ENCODE measurements at regions not wholly inside any gene's neighbourhood (a gene's known extent, or its start where the extent isn't known, plus 50 kb on each side); places are given as distances from the start of the nearest gene placed in this dataset.

- TF ChIP-seq, protein P1, sequence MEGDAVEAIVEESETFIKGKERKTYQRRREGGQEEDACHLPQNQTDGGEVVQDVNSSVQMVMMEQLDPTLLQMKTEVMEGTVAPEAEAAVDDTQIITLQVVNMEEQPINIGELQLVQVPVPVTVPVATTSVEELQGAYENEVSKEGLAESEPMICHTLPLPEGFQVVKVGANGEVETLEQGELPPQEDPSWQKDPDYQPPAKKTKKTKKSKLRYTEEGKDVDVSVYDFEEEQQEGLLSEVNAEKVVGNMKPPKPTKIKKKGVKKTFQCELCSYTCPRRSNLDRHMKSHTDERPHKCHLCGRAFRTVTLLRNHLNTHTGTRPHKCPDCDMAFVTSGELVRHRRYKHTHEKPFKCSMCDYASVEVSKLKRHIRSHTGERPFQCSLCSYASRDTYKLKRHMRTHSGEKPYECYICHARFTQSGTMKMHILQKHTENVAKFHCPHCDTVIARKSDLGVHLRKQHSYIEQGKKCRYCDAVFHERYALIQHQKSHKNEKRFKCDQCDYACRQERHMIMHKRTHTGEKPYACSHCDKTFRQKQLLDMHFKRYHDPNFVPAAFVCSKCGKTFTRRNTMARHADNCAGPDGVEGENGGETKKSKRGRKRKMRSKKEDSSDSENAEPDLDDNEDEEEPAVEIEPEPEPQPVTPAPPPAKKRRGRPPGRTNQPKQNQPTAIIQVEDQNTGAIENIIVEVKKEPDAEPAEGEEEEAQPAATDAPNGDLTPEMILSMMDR (IDR thresholded peaks at IDR 0.05), result no peak
- no peak for TF ChIP-seq EZH2 (IDR thresholded peaks at IDR 0.05; ENCODE audit: borderline replicate concordance, insufficient read depth, low read depth, low read length, poor library complexity, severe bottlenecking)
- H3K9me3 ChIP-seq (ENCODE audit: control extremely low read depth in 1 of 3, control insufficient read depth in 2 of 3, insufficient read depth in 1 of 3, low read length in 2 of 3), result peaks cover 0 to 14% (median 1%) of the 10 kb centered on the region in 3 donors
- no peaks in the 10 kb centered on the region for H4K20me1 ChIP-seq (ENCODE audit: control insufficient read depth, insufficient read depth, low read length, poor library complexity, severe bottlenecking)
- Mint-ChIP-seq H3K27me3 (no peaks in the 10 kb centered on the region), H3K4me3 (no peak overlapping the region), H3K27ac (no peak overlapping the region), H3K9me3 (ENCODE audit: insufficient read depth) (peaks cover 2% of the 10 kb centered on the region), H3K4me1 (no peaks in the 10 kb centered on the region)
- CTCF ChIA-PET, result no interaction called here
- intact Hi-C loops (cut with micrococcal nuclease), result no loop called here
- ATAC-seq (ENCODE audit: low read depth) (no peak), DNase-seq (no peak)
- H3K79me2 ChIP-seq (ENCODE audit: control insufficient read depth, insufficient read depth, low read length), result no peaks in the 10 kb centered on the region
- H3K9ac ChIP-seq (ENCODE audit: low read length), result no peak overlapping the region
- H3K36me3 ChIP-seq (replicated peaks in 1 of 2; ENCODE audit: control extremely low read depth in 1 of 2, control insufficient read depth in 1 of 2, extremely low read depth in 1 of 2, insufficient read depth in 2 of 2, low read length in 1 of 2), result no peaks in the 10 kb centered on the region
- no peak overlapping the region for H3K4me3 ChIP-seq (ENCODE audit: control extremely low read depth in 1 of 5, extremely low read depth in 1 of 5, insufficient read depth in 1 of 5, low read depth in 2 of 5, low read length in 4 of 5)
- H3K4me1 ChIP-seq (ENCODE audit: control insufficient read depth in 2 of 2, insufficient read depth in 2 of 2, low read length in 2 of 2), result no peaks in the 10 kb centered on the region
- POLR2A ChIA-PET, result no interaction called here
- H2AFZ ChIP-seq (ENCODE audit: insufficient read depth, low read depth, low read length, poor library complexity, severe bottlenecking), result no peak overlapping the region
- no peak overlapping the region for H3K27ac ChIP-seq (ENCODE audit: low read length in 2 of 2)
- H3K27me3 ChIP-seq (replicated peaks in 1 of 4; ENCODE audit: control extremely low read depth in 1 of 4, control insufficient read depth in 3 of 4, insufficient read depth in 4 of 4, low read length in 3 of 4), result no peaks in the 10 kb centered on the region
- H3K4me2 ChIP-seq (replicated peaks; ENCODE audit: low read depth, low read length, poor library complexity, severe bottlenecking), result no peak overlapping the region
Measured at GRCh38 chr11:39661890-39662289, 1797.6 kb downstream of the LRRC4C start.

DNA sequence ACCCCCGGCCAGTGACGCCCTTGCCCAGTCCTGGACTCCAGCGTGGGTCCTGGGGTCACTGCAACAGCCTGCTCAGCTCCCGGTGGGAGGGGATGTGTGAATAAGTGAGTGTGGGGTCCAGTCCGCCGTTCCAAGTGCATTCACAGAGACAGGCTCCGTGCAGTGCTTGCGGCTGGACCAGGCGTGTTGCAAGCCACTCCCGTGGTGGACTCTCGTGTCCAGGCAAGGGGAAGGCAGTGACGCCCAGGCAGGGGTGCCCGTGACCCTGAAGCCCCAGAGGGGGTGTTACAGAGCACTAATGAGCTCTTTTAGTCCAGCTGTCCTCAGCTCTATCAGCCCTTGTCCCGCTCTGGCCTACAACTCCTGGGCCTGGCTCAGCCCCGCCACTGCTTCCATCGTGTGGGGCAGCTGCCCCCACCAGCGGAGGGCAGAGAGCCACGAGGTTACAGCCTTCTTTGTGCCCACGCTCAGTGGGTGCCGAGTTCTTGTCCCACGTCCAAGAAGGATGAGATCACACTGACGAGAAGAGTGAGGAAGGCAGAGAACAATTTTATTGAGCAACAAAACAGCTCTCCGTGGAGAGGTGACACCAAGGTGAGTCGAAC, 1807.5 kb downstream of the LRRC4C start:
- H3K79me2 ChIP-seq (ENCODE audit: control insufficient read depth, insufficient read depth, low read length), result no peaks in the 10 kb centered on the region
- H3K9me3 ChIP-seq (ENCODE audit: control extremely low read depth in 1 of 3, control insufficient read depth in 2 of 3, insufficient read depth in 1 of 3, low read length in 2 of 3), result peaks cover 0 to 19% (median 0%) of the 10 kb centered on the region in 3 donors
- WGBS (ENCODE audit: insufficient coverage), result 90% methylated on average over 24 of the region's 24 CpGs
- ATAC-seq (ENCODE audit: low read depth) (no peak), DNase-seq (no peak)
- H3K4me3 ChIP-seq (ENCODE audit: control extremely low read depth in 1 of 5, extremely low read depth in 1 of 5, insufficient read depth in 1 of 5, low read depth in 2 of 5, low read length in 4 of 5), result no peak overlapping the region
- no peak overlapping the region for H3K9ac ChIP-seq (ENCODE audit: low read length)
- Mint-ChIP-seq H3K27ac (no peak overlapping the region), H3K4me3 (no peak overlapping the region), H3K4me1 (no peaks in the 10 kb centered on the region), H3K9me3 (ENCODE audit: insufficient read depth) (no peaks in the 10 kb centered on the region), H3K27me3 (no peaks in the 10 kb centered on the region)
- no peak overlapping the region for H3K27ac ChIP-seq (ENCODE audit: low read length in 2 of 2)
- no peaks in the 10 kb centered on the region for H3K36me3 ChIP-seq (replicated peaks in 1 of 2; ENCODE audit: control extremely low read depth in 1 of 2, control insufficient read depth in 1 of 2, extremely low read depth in 1 of 2, insufficient read depth in 2 of 2, low read length in 1 of 2)
- POLR2A ChIA-PET, result no interaction called here
- no peaks in the 10 kb centered on the region for H4K20me1 ChIP-seq (ENCODE audit: control insufficient read depth, insufficient read depth, low read length, poor library complexity, severe bottlenecking)
- no peak overlapping the region for H2AFZ ChIP-seq (ENCODE audit: insufficient read depth, low read depth, low read length, poor library complexity, severe bottlenecking)
- no peaks in the 10 kb centered on the region for H3K4me1 ChIP-seq (ENCODE audit: control insufficient read depth in 2 of 2, insufficient read depth in 2 of 2, low read length in 2 of 2)
- CTCF ChIA-PET, result no interaction called here
- H3K27me3 ChIP-seq (replicated peaks in 1 of 4; ENCODE audit: control extremely low read depth in 1 of 4, control insufficient read depth in 3 of 4, insufficient read depth in 4 of 4, low read length in 3 of 4), result no peaks in the 10 kb centered on the region
- no peak overlapping the region for H3K4me2 ChIP-seq (replicated peaks; ENCODE audit: low read depth, low read length, poor library complexity, severe bottlenecking)
- intact Hi-C loops (cut with micrococcal nuclease), result no loop called here
- TF ChIP-seq, protein P1 (IDR thresholded peaks at IDR 0.05), result no peak
- TF ChIP-seq EZH2 (IDR thresholded peaks at IDR 0.05; ENCODE audit: borderline replicate concordance, insufficient read depth, low read depth, low read length, poor library complexity, severe bottlenecking), result no peak

Measured in B cell (primary cell).